GDM1 (cell line): ENCODE measurements at regions not wholly inside any gene's neighbourhood (a gene's known extent, or its start where the extent isn't known, plus 50 kb on each side); places are given as distances from the start of the nearest gene placed in this dataset.

ENCODE experiments used
- DNase-seq: peaks from one replicate; lab custom pipeline; 2025; lab: John Stamatoyannopoulos, UW

GRCh38 chr3:124178531-124178930 lies 186.6 kb upstream of the ROPN1 start:
- DNase-seq = no peak

GRCh38 chr3:124200407-124200806 lies 208.5 kb upstream of the ROPN1 start:
- DNase-seq = no peak

- no peak for DNase-seq
These were observed 209.3 kb upstream of the ROPN1 start for GRCh38 chr3:124201226-124201625.

DNA sequence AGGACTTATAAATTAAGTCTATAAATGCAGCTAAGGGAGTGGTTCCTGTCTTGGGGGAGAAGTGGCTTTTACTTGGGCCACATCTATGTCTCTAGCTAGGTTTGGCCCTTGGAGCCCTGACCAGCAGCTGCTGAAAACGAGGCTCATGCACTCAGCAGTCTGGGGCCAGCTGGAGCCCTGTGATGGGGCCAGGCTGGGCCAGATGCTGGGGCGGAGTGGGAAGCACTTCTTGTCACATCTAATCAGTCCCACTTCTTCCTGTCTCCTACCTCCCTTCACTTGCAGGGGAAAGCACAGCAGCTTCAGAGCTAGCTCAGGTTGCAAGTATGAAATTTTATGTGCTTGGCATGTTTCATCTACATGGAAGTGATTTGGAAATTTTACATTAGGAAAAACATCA lies 209.9 kb upstream of the ROPN1 start:
- DNase-seq = no peak

GRCh38 chr3:124202754-124203153 lies 210.8 kb upstream of the ROPN1 start:
- DNase-seq = no peak

DNA sequence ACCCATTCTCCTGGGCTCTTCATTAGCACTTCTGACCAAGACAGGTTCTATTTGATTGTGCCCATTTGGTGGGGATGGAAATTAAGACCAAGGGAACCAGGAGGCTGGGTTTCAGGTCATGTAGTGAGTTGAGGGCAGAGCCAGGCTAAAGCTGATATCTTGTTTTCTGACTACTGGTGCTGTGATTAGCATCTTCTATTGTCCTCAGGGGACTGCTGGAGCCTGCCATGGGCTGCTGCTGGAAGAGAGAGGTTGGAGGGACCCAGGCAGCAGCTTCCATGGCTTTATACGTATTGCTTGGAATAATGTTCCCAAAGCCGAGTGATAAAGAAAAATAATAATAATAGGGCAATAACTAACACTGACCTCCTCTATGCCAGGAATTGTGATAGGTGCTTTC lies 211.4 kb upstream of the ROPN1 start:
- no peak for DNase-seq

DNA sequence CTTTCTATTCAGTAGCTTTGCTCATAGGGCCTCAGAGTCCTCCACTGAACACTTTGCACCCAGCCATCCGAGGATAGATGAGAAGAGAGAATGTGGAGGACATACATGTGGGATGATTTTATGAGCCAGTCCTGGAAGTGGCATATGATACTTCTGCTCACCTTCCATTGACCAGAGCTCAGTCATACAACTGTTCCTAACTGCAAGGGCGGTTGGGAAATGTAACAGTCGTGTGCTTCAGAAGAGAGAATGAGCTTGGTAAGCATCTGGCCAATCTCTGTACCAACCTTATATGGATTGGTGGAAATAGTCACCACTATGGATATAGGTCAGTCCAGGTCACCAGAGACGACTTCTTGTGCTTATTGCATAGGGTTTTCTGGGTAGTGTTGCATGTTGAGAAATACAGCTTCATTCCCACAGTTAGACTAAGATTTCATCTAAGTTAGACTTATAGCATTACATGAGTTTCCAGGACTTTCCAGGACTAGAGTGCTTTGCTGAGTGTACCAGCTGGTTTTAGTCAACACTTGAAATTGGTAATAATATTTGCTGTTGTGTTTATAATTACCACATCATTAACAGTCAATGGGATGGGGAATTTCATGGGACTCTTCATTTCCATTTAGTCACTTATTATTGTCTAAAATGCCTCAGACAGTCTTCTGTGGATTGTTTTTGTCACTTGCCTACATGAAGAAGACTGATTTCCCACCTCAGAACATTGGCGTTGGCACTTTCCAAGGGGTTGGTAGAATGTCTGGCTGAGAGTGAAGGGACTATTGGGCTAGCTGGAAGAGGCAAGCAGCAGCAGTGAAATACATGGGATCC lies 214.5 kb upstream of the ROPN1 start:
- no peak for DNase-seq

DNA sequence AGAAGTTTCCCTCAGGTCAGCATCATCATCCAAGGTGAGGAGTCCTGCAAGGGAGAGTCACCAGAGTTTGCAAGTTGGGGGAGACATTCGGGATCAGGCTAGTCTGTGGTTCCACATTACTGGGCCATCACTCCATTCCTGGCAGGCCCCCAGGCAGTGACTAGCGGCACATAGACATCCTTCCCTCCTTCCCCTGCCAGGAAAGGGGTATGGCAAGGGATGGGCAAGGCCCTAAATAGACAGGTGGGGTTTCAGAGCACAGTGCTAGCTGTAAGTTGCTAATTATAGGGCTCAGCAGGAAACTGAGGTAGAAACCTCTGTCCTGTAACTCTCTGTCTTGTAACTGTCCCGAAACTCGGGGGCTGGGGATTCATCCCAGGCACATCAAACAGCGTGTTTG lies 215.2 kb upstream of the ROPN1 start:
- no peak for DNase-seq

DNA sequence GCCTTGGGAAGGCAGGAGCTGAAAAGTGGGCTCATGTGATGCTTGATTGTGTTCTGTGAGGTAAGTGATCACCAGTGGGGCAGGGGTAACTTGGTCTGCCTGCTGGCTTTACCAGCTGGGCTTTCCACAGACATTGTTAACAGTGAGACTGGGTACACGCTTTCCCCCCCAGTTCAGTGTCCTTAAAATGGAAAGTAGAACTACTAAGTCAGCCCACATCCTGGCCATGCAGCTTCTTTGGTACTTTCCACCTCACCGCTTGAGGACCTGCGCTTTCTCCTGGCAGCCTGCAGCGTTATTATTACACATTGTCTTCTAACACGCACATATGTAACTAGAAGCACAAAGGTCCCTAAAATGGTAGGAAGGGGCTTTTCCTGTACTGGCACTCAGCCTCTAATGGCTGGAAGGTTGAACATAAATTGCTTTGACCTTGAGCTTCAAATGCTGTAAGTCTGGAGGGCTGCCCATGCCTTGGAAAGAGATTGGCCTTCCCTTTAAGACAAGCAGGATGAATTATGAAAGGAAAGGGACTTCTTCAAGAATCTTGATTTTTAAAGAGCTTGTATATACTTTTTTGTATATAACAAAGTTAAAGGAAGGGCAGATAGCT lies 216.1 kb upstream of the ROPN1 start:
- DNase-seq = no peak

GRCh38 chr3:124209426-124209825 lies 217.5 kb upstream of the ROPN1 start:
- no peak for DNase-seq

- no peak for DNase-seq
These were observed 219.0 kb upstream of the ROPN1 start for GRCh38 chr3:124210899-124211298.

- no peak for DNase-seq
These were observed 221.7 kb upstream of the ROPN1 start for GRCh38 chr3:124213641-124214040.

DNA sequence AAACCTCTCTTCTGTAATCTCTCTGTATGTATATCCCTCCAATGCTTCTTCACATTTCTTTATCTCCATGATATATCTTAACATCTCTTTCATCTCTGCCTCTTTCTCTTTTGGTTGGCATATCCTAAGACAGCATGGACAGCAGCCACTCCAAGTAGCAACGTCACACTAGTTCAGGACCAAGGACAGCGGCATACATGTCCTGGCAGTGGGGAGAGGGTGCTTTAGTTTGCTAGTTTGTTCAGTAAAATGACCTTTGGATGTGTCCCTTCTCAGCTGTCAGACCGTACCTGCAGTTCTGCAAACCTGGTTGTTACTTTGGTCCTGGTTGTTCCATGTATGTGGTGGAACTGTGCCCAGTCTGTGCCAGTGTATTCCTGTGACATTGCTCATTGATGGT lies 225.6 kb upstream of the ROPN1 start:
- peak; percentile 2 for DNase-seq

DNA sequence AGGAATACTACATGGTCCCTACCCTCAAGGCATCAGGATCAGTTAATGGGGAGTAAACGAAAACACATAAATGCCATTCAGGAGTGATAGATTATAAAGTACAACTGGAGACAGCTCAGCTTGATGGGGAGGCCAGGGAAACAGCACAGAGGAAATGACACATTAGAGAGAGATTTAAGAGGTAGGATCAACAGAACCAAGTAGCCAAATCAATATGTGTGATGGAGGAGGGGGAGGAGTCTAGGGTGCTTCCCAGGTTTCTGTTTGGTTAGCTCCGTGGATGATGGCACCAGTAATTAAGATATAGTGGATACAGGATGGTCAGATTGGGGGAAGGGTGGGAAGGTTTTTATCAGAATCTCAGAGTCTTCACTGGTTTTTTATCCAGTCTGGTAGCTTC lies 229.5 kb upstream of the ROPN1 start:
- DNase-seq = no peak

GRCh38 chr3:124223853-124224252 lies 231.9 kb upstream of the ROPN1 start:
- no peak for DNase-seq

DNA sequence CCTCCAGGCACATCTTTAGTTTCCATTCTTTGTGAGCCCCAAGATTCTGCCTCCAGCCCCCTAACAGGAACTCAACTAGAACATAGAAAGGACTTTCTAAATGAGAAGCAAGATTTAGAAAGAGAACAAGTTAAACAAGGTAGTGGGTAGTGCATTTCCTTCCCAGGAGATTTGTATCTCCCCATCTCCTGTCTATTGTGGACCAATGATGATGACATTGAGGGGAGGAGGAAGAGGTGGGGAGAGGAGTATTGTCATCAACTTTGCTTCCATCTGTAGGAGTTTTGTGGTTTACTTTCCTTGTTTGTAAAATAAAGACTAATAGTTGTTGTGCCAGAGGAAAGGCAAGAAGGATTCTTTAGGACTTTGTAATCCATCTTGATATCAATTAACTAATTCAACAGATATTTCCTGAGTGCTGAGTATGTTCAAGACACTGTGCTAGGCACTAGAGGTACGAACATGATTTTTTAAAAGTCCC lies 235.3 kb upstream of the ROPN1 start:
- no peak for DNase-seq

- no peak for DNase-seq
These were observed 237.5 kb upstream of the ROPN1 start for GRCh38 chr3:124229420-124229819.

DNA sequence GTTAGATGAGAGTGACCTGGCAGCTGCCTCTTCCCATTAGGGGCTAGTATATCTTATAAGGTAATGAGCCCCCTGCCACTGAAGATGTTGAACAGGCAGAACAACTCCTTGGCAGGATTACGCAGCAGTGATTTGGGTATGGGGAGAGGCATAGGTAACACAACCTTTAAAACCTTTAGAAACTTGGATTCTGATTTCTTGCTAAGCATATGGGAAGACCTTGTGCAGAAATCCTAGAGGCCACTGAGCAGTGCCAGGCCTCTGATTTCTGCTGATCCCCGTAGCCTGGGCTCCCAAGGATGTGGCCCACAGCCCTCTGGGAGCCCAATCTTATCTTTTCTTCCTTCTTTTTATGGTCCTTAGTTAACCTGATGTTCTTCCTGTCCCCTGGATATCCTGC lies 237.9 kb upstream of the ROPN1 start:
- DNase-seq = no peak

DNA sequence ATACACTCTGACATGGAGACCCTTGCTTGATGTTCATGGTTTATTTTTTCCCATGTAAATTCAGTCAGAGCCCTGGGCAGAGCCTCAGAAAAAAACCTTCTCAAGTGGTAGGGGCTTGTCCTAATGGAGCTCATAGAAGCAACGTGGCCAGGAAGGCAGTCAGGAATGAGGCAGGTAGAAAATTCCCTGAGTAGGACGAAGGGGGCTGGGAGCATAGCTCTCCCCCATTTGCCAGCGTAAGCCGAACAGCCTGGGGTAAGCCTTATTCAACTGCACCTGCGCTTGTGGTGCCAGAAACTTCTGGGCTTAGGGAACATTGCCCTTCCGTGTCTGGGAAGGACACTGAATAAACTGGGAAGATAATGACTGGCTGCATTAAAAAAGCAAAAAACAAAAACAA lies 238.5 kb upstream of the ROPN1 start:
- DNase-seq = no peak

GRCh38 chr3:124230998-124231397 lies 239.1 kb upstream of the ROPN1 start:
- DNase-seq = no peak

GRCh38 chr3:124234852-124235252 lies 242.9 kb upstream of the ROPN1 start:
- DNase-seq = no peak

DNA sequence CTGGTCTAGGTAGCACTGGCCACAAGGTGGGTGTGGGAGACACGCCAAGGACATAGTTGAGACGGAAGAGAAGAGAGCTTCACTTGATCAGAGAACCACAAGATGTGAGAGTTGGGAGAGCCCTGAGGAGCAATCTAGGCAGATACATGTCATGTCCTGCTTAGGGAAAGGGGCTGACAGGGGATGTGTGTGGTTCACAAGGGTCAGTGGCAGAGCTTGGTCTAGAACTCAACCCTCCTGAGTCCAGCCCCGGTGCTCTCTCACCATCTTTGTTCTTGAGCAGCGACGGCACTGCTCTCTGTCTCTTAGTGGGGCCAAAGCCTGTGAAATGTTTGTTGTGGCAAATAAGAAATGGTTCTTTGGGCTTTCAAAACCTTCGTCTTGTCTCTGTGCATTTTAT lies 243.5 kb upstream of the ROPN1 start:
- DNase-seq = no peak

DNA sequence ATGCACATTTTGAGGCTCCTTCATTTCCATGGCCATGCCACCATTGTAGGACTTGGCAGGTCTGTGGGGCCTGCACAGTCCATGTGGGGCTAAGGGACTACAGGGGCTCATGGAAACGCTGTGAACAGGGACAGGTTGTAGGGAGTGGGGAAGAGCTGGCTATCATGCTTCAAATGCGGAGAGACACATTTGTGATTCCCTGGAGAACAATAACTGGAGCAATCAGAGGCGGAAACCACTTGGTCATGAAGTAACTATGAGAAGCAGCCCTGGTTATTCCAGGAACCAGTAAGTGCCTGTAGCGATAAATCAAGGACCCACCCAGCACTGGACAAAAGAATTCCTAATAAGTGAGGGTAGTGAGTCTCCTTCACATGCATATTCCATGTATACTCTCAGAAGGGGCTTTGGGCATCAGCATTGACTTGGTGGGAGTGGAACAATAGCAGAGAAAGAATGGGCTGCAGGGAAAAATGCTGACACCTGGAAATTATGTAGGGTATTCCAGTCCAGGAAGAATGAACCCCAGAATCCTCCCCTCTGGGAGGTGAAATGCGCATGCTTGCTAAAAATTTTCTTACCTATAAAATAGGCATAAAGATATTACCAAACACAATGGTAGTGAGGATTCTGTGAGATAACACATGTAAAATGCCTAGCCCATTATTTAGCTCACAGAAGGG lies 251.4 kb upstream of the ROPN1 start:
- DNase-seq = no peak
